ENCODE measurements at regions not wholly inside any gene's neighbourhood (a gene's known extent, or its start where the extent isn't known, plus 50 kb on each side); places are given as distances from the start of the nearest gene placed in this dataset.

GRCh38 chr11:56885854-56886253, 102.9 kb upstream of the OR5AK2 start:
- no peak for TF ChIP-seq CTCF (optimal IDR thresholded peaks at IDR 0.05 in 1 of 3, IDR thresholded peaks at IDR 0.05 in 1 of 3, conservative IDR thresholded peaks at IDR 0.05 in 1 of 3; ENCODE audit: extremely low read depth in 1 of 3, insufficient read depth in 2 of 3, low read length in 3 of 3)
- TF ChIP-seq EZH2 (IDR thresholded peaks at IDR 0.05; ENCODE audit: low read length) = no peak

Measured in keratinocyte (primary cell).